K562 (cell line): ENCODE measurements at regions not wholly inside any gene's neighbourhood (a gene's known extent, or its start where the extent isn't known, plus 50 kb on each side); places are given as distances from the start of the nearest gene placed in this dataset.

Experiments used
- ATAC-seq: fragments of 200-7000 bp; cut with Tn5 transposase; 3 replicates; pipeline ENCODE4 v1.9.1; 2020; ENCODE audit warnings: moderate library complexity
- BruUV-seq: library from RNA; stranded (reverse); fragments of 400-500 nt; replicated peaks from 2 replicates; lab custom pipeline; 2021; lab: Mats Ljungman, UMichigan
- CTCF ChIA-PET: fragments of 300-600 bp; formaldehyde crosslinking; extraction: SDS; loops from one replicate; lab custom pipeline; 2021; ENCODE audit warnings: low intra/inter-chr PET ratio; lab: Yijun Ruan, JAX
- POLR2A ChIA-PET: fragments of 300-600, 350-650 bp; sonication (Branson Sonifier 250); formaldehyde crosslinking; extraction: SDS; loops from one replicate; lab custom pipeline; 2021; ENCODE audit warnings: antibody characterized with exemption, inconsistent platforms; lab: Yijun Ruan, JAX
- DNase-seq, 4 experiments: peaks; one replicate each; pipeline versions ENCODE4 v3.0.0 to v3.0.0-alpha.2; 2011 to 2018; ENCODE audit warnings: low spot score in 3 of 4, mixed read lengths in 3 of 4; ENCODE audit errors: extremely low read depth in 1 of 4
- FAIRE-seq: peaks from 2 replicates; lab custom pipeline; 2011; peaks lifted over from hg19 to GRCh38; lab: Jason Lieb, UNC
- H2AFZ ChIP-seq: 2 replicates; pipeline ENCODE4 v1.6.0; 2011; ENCODE audit warnings: low read depth, low read length, control low read depth, inconsistent platforms
- H3K27ac ChIP-seq: fragments of 200-600 bp; 3 replicates; pipeline ENCODE4 v1.8.0; 2011; ENCODE audit warnings: low read depth, mild to moderate bottlenecking, control low read depth, inconsistent platforms, low read length, moderate library complexity, mixed read lengths; ENCODE audit errors: extremely low read depth
- H3K27me3 ChIP-seq, 2 experiments: fragments of 300-600 bp in 1 of 2; 2 replicates in 1 of 2; 3 replicates in 1 of 2; pipeline versions ENCODE4 v1.6.0 to v1.8.0; 2011; ENCODE audit warnings: inconsistent platforms in 2 of 2, low read length in 2 of 2, mild to moderate bottlenecking in 1 of 2, mixed read lengths in 1 of 2, moderate library complexity in 1 of 2; ENCODE audit not compliant: control insufficient read depth in 2 of 2, insufficient read depth in 2 of 2
- H3K36me3 ChIP-seq: fragments of 300-600 bp; 3 replicates; pipeline ENCODE4 v1.8.0; 2011; ENCODE audit warnings: mild to moderate bottlenecking, low read length, inconsistent platforms; ENCODE audit not compliant: control insufficient read depth, insufficient read depth
- H3K4me1 ChIP-seq, 2 experiments: fragments of 200-600 bp in 1 of 2; replicated peaks in 1 of 2; 2 replicates in 1 of 2; 3 replicates in 1 of 2; pipeline versions ENCODE4 v1.5.1 to v1.8.0; 2011; ENCODE audit warnings: inconsistent platforms in 2 of 2, low read length in 2 of 2, mild to moderate bottlenecking in 1 of 2, mixed read lengths in 1 of 2, moderate library complexity in 1 of 2; ENCODE audit not compliant: control insufficient read depth in 2 of 2, insufficient read depth in 2 of 2
- H3K4me2 ChIP-seq: 2 replicates; pipeline ENCODE4 v1.6.1; 2011; ENCODE audit warnings: low read length, control low read depth, inconsistent platforms, mixed read lengths; ENCODE audit not compliant: insufficient read depth
- H3K4me3 ChIP-seq: fragments of 200-600 bp; sonication (generic), shearing (Covaris generic); 2 replicates; pipeline ENCODE4 v1.5.1; 2016; ENCODE audit warnings: control low read depth, inconsistent platforms
- H3K79me2 ChIP-seq: fragments of 200-600 bp; 3 replicates; pipeline ENCODE4 v1.8.0; 2011; ENCODE audit warnings: low read length, inconsistent platforms; ENCODE audit not compliant: control insufficient read depth, insufficient read depth
- H3K9ac ChIP-seq, 2 experiments: 2 replicates each; pipeline versions ENCODE4 v1.6.0 to v1.6.1; 2011; ENCODE audit warnings: low read depth in 2 of 2, low read length in 2 of 2, control low read depth in 1 of 2, inconsistent platforms in 1 of 2, mild to moderate bottlenecking in 1 of 2, mixed read lengths in 1 of 2; ENCODE audit not compliant: insufficient read depth in 1 of 2
- H3K9me1 ChIP-seq: one replicate; pipeline ENCODE4 v1.6.0; 2011; ENCODE audit warnings: inconsistent platforms, mild to moderate bottlenecking, low read length, moderate library complexity; ENCODE audit not compliant: control insufficient read depth, insufficient read depth
- H3K9me3 ChIP-seq: replicated peaks from 2 replicates; pipeline ENCODE4 v1.5.1; 2011; ENCODE audit warnings: low read depth, low read length, inconsistent platforms; ENCODE audit not compliant: control insufficient read depth, insufficient read depth
- H4K20me1 ChIP-seq: replicated peaks from 2 replicates; pipeline ENCODE4 v1.6.1; 2011; ENCODE audit warnings: low read length, inconsistent platforms, mixed read lengths; ENCODE audit not compliant: control insufficient read depth, insufficient read depth
- NR0B1 ChIP-seq: fragments of 450-650 bp; IDR thresholded peaks from one replicate; pipeline ENCODE4 v1.6.1; 2018; ENCODE audit warnings: mild to moderate bottlenecking, moderate library complexity; ENCODE audit not compliant: partially characterized antibody
- NRF1 ChIP-seq, 2 experiments: fragments of 450-650 bp; IDR thresholded peaks in 1 of 2; conservative IDR thresholded peaks in 1 of 2; 2 replicates each; pipeline ENCODE4 v1.6.1; 2014; ENCODE audit warnings: mild to moderate bottlenecking in 2 of 2
- ZBTB11 ChIP-seq, 3 experiments: fragments of 200-800 bp in 1 of 3; fragments of 250-450 bp in 1 of 3; fragments of 450-650 bp in 1 of 3; sonication (Bioruptor Pico) in 1 of 3; sonication (Bioruptor generic) in 1 of 3; formaldehyde crosslinking in 1 of 3; IDR thresholded peaks; 2 replicates each; pipeline versions ENCODE4 v1.6.1 to v1.8.0; 2016 to 2022; ENCODE audit warnings: mild to moderate bottlenecking in 2 of 3, missing genetic modification characterization in 2 of 3, missing compliant biosample characterization in 1 of 3, moderate library complexity in 1 of 3
- WGBS: fragments of 100-300 bp; shearing (Covaris generic); methylation state at CpG from one replicate; pipeline ENCODE4 v1.1.6; 2016; ENCODE audit warnings: low coverage, mixed read lengths; ENCODE audit not compliant: insufficient coverage; ENCODE audit errors: missing lambda C conversion rate; 5-methylcytosine and 5-hydroxymethylcytosine counted together
- in situ Hi-C: fragments of 300-500 bp; cut with MboI; formaldehyde crosslinking; loops from 4 replicates; pipeline ENCODE4 v1.15.0; 2018; ENCODE audit warnings: inconsistent platforms, mixed read lengths
- intact Hi-C: fragments of 100-400 bp; cut with micrococcal nuclease; formaldehyde crosslinking; loops from 2 replicates; pipeline ENCODE4 v1.14.2; 2022

DNA sequence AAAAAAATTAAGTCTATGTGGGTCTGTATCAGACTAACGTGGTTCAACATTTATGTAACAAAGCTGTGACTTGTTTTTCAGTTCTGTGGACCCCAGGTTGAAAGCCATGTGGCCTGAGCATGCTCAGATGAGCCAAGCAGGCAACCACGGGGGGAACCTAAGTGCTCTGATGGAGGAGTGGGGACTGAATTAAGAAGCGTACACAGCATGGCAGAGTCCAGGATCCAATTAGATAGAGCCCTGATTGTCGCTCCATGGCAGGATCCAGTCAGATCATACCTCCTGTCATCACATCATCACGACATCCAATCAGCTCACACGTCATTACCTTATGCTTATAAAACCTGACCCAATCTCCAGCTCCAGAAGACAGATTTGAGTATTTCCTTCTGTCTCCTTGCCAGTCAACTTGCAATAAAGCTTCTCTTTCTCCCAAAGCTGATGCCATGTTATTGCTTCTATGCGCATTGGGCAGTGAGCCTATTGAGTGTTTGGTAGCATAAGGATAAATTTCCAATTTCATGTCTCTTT, 1013.1 kb upstream of the TMEM132C start:
- no peaks in the 10 kb centered on the region for H4K20me1 ChIP-seq
- ATAC-seq = no peak
- H3K79me2 ChIP-seq = no peaks in the 10 kb centered on the region
- 0 out of 4 replicates have a peak, but pooled peaks have one; percentile 8 to 29 for TF ChIP-seq NRF1 (conservative IDR thresholded peaks at IDR 0.05 in 1 of 2, IDR thresholded peaks at IDR 0.05 in 1 of 2)
- TF ChIP-seq ZBTB11 (CRISPR knock-in tag; IDR thresholded peaks at IDR 0.05) = peak in 1 of 3 experiments; percentile 76; a peak in 2 of 6 replicates
- no peak for TF ChIP-seq NR0B1
- H3K9ac ChIP-seq = no peak overlapping the region
- no peaks in the 10 kb centered on the region for H3K9me3 ChIP-seq
- no peaks in the 10 kb centered on the region for H3K36me3 ChIP-seq
- H3K4me2 ChIP-seq = no peak overlapping the region
- H3K27ac ChIP-seq = no peak overlapping the region
- ChIA-PET POLR2A (interaction anchor here (1.0 kb wide), 1 partner anchor 11 kb away, joined by 3 read pairs; no protein-coding TSS in a partner anchor), CTCF (no interaction called here)
- no peak overlapping the region for H2AFZ ChIP-seq
- intact Hi-C loops (no loop called here), in situ Hi-C loops (no loop called here)
- FAIRE-seq = no peak
- no TSS peak for BruUV-seq
- 13% methylated on average over 7 of the region's 7 CpGs for WGBS
- no peak for DNase-seq
- H3K27me3 ChIP-seq = no peaks in the 10 kb centered on the region
- H3K4me3 ChIP-seq = no peak overlapping the region
- H3K4me1 ChIP-seq = no peaks in the 10 kb centered on the region
- no peaks in the 10 kb centered on the region for H3K9me1 ChIP-seq
